Aorta (tissue), 5 donors: ENCODE measurements at regions not wholly inside any gene's neighbourhood (a gene's known extent, or its start where the extent isn't known, plus 50 kb on each side); places are given as distances from the start of the nearest gene placed in this dataset.
A peak's percentile ranks its signal among the peaks of the same experiment; 100 is the strongest.

Source experiments
- ATAC-seq: fragments of 200-7000 bp; cut with Tn5 transposase; one replicate; pipeline ENCODE4 v1.9.1; 2022; ENCODE audit warnings: moderate library complexity; ENCODE audit not compliant: low FRiP score
- DNase-seq, 2 donors: peaks; one replicate each; pipeline ENCODE4 v3.0.0-alpha.2; 2020
- H3K27ac ChIP-seq, 2 donors: one replicate each; pipeline ENCODE4 v1.5.1; 2013; ENCODE audit warnings: low read length in 2 of 2, mild to moderate bottlenecking in 2 of 2, moderate library complexity in 2 of 2, control low read depth in 1 of 2, inconsistent platforms in 1 of 2, low read depth in 1 of 2
- H3K27me3 ChIP-seq, 2 donors: one replicate each; pipeline ENCODE4 v1.6.1; 2013; ENCODE audit warnings: control low read depth in 1 of 2, low read length in 1 of 2, mild to moderate bottlenecking in 1 of 2, moderate library complexity in 1 of 2; ENCODE audit not compliant: insufficient read depth in 2 of 2, control insufficient read depth in 1 of 2
- H3K36me3 ChIP-seq, 2 donors: one replicate each; pipeline ENCODE4 v1.6.1; 2013; ENCODE audit warnings: control low read depth in 1 of 2, low read length in 1 of 2, mild to moderate bottlenecking in 1 of 2; ENCODE audit not compliant: insufficient read depth in 2 of 2, control insufficient read depth in 1 of 2
- H3K4me1 ChIP-seq, 2 donors: one replicate each; pipeline ENCODE4 v1.6.1; 2013; ENCODE audit warnings: low read length in 2 of 2, control low read depth in 1 of 2, mild to moderate bottlenecking in 1 of 2, moderate library complexity in 1 of 2; ENCODE audit not compliant: insufficient read depth in 2 of 2, control insufficient read depth in 1 of 2
- H3K4me3 ChIP-seq, 2 donors: one replicate each; pipeline ENCODE4 v1.5.1; 2013; ENCODE audit warnings: low read length in 2 of 2, control low read depth in 1 of 2, mild to moderate bottlenecking in 1 of 2
- H3K9me3 ChIP-seq: one replicate; pipeline ENCODE4 v1.6.1; 2013; ENCODE audit warnings: mild to moderate bottlenecking, low read length; ENCODE audit not compliant: control insufficient read depth
- WGBS, 2 donors: extraction: QIAGEN DNeasy Blood & Tissue Kit; methylation state at CpG; one replicate each; pipeline ENCODE4 v1.1.7; 2013; 5-methylcytosine and 5-hydroxymethylcytosine counted together
- intact Hi-C, 2 donors: fragments of 100-400 bp; cut with DNase I; formaldehyde crosslinking; loops; one replicate each; pipeline versions ENCODE4 v1.14.2 to v1.15.0; 2022
- donor health status: healthy with polysubstance abuse.
- donor health status: Bipolar disorder and iron deficiency.
- donor health status: DM: no; HTN: no; CAD: no.
- donor health status: DM: no; HTN: no; CAD: no.
- donor health status: DM: yes; HTN: yes; CAD: no.

GRCh38 chr9:25225938-25226760 lies 452.1 kb downstream of the TUSC1 start:
- H3K4me3 ChIP-seq = no peak overlapping the region
- WGBS, 2 donors = 90 to 91% methylated on average over 20 of the region's 20 CpGs

GRCh38 chr9:25224996-25225395 lies 453.2 kb downstream of the TUSC1 start:
- no peaks in the 10 kb centered on the region for H3K4me1 ChIP-seq
- 55 to 59% methylated on average over 2 of the region's 2 CpGs for WGBS, 2 donors
- intact Hi-C loops = no loop called here
- H3K36me3 ChIP-seq = no peaks in the 10 kb centered on the region
- no peaks in the 10 kb centered on the region for H3K27me3 ChIP-seq
- H3K9me3 ChIP-seq = no peaks in the 10 kb centered on the region
- no peak for ATAC-seq
- H3K27ac ChIP-seq = no peak overlapping the region
- DNase-seq = no peak
- no peak overlapping the region for H3K4me3 ChIP-seq

More at GRCh38 chr9:25225938-25226760, 452.1 kb downstream of the TUSC1 start:
- intact Hi-C loops = no loop called here
- Histone ChIP-seq H3K36me3 (no peaks in the 10 kb centered on the region), H3K9me3 (no peaks in the 10 kb centered on the region), H3K27ac (no peak overlapping the region), H3K27me3 (no peaks in the 10 kb centered on the region), H3K4me1 (no peaks in the 10 kb centered on the region)
- DNase-seq = peak in 1 of 2 donors; percentile 64
- ATAC-seq = peak; percentile 48

- no peaks in the 10 kb centered on the region for H3K4me1 ChIP-seq
- no peaks in the 10 kb centered on the region for H3K27me3 ChIP-seq
- H3K27ac ChIP-seq = no peak overlapping the region
- no peak overlapping the region for H3K4me3 ChIP-seq
- intact Hi-C loops = no loop called here
- ATAC-seq = no peak
- WGBS, 2 donors = 80 to 83% methylated on average over 2 of the region's 2 CpGs
- no peaks in the 10 kb centered on the region for H3K9me3 ChIP-seq
- no peaks in the 10 kb centered on the region for H3K36me3 ChIP-seq
- DNase-seq = no peak
These were observed 453.9 kb downstream of the TUSC1 start for GRCh38 chr9:25224309-25224708.

- no peak for ATAC-seq
- Histone ChIP-seq H3K36me3 (no peaks in the 10 kb centered on the region), H3K9me3 (no peaks in the 10 kb centered on the region), H3K27ac (no peak overlapping the region), H3K4me1 (no peaks in the 10 kb centered on the region), H3K4me3 (no peak overlapping the region), H3K27me3 (no peaks in the 10 kb centered on the region)
- no peak for DNase-seq
- 24 to 27% methylated on average over 5 of the region's 5 CpGs for WGBS, 2 donors
- intact Hi-C loops = no loop called here
These were observed 465.9 kb downstream of the TUSC1 start for GRCh38 chr9:25212361-25212760.

- WGBS, 2 donors = 12 to 21% methylated on average over 6 of the region's 6 CpGs
- no peak for ATAC-seq
These were observed 470.6 kb downstream of the TUSC1 start for GRCh38 chr9:25207402-25208195.

GRCh38 chr9:25206027-25206426 lies 472.2 kb downstream of the TUSC1 start:
- no peak overlapping the region for H3K27ac ChIP-seq
- no peak for ATAC-seq
- 48 to 53% methylated on average over 4 of the region's 4 CpGs for WGBS, 2 donors

More at GRCh38 chr9:25207402-25208195, 470.6 kb downstream of the TUSC1 start:
- no peak for DNase-seq
- Histone ChIP-seq H3K27me3 (no peaks in the 10 kb centered on the region), H3K36me3 (no peaks in the 10 kb centered on the region), H3K27ac (no peak overlapping the region), H3K4me1 (no peaks in the 10 kb centered on the region), H3K4me3 (no peak overlapping the region), H3K9me3 (no peaks in the 10 kb centered on the region)
- intact Hi-C loops = no loop called here

GRCh38 chr9:25205285-25205684 lies 473.0 kb downstream of the TUSC1 start:
- Histone ChIP-seq H3K4me1 (no peaks in the 10 kb centered on the region), H3K4me3 (no peak overlapping the region), H3K9me3 (no peaks in the 10 kb centered on the region), H3K27me3 (no peaks in the 10 kb centered on the region), H3K36me3 (no peaks in the 10 kb centered on the region), H3K27ac (no peak overlapping the region)
- 40 to 52% methylated on average over 2 of the region's 2 CpGs for WGBS, 2 donors
- intact Hi-C loops = no loop called here
- DNase-seq (no peak), ATAC-seq (no peak)

More at GRCh38 chr9:25206027-25206426, 472.2 kb downstream of the TUSC1 start:
- Histone ChIP-seq H3K36me3 (no peaks in the 10 kb centered on the region), H3K27me3 (no peaks in the 10 kb centered on the region), H3K4me3 (no peak overlapping the region), H3K4me1 (no peaks in the 10 kb centered on the region), H3K9me3 (no peaks in the 10 kb centered on the region)
- intact Hi-C loops = no loop called here
- no peak for DNase-seq

- no peaks in the 10 kb centered on the region for H3K4me1 ChIP-seq
- H3K9me3 ChIP-seq = peaks cover 1% of the 10 kb centered on the region
- no peaks in the 10 kb centered on the region for H3K36me3 ChIP-seq
- DNase-seq (peak in 1 of 2 donors; percentile 39), ATAC-seq (no peak)
- intact Hi-C loops = no loop called here
- 81 to 88% methylated on average over 4 of the region's 4 CpGs for WGBS, 2 donors
- no peak overlapping the region for H3K4me3 ChIP-seq
- H3K27me3 ChIP-seq = no peaks in the 10 kb centered on the region
- no peak overlapping the region for H3K27ac ChIP-seq
These were observed 500.4 kb downstream of the TUSC1 start for GRCh38 chr9:25177858-25178257.
